Transverse colon (tissue), 3 donors: ENCODE measurements at regions not wholly inside any gene's neighbourhood (a gene's known extent, or its start where the extent isn't known, plus 50 kb on each side); places are given as distances from the start of the nearest gene placed in this dataset.

Source experiments
- EP300 ChIP-seq: sonication (generic); formaldehyde crosslinking; IDR thresholded peaks from one replicate; pipeline ENCODE4 v1.6.1; 2017; ENCODE audit warnings: antibody characterized with exemption, low read depth
- POLR2A ChIP-seq: fragments of 450-650 bp; IDR thresholded peaks from one replicate; pipeline ENCODE4 v1.6.1; 2016; ENCODE audit warnings: antibody characterized with exemption, mild to moderate bottlenecking, moderate library complexity
- TF ChIP-seq, protein P1 (sequence below), 5 experiments: fragments of 200-600 bp in 3 of 5; fragments of 450-650 bp in 2 of 5; sonication (generic) in 3 of 5; IDR thresholded peaks; 1 replicate in 2 of 5; 2 replicates in 3 of 5; pipeline ENCODE4 v1.5.1; 2016 to 2017; ENCODE audit warnings: antibody characterized with exemption in 5 of 5, inconsistent platforms in 3 of 5, mild to moderate bottlenecking in 2 of 5, moderate library complexity in 1 of 5

GRCh38 chr13:39811051-39811450 is 155.6 kb downstream of the COG6 start:
- TF ChIP-seq, protein P1, sequence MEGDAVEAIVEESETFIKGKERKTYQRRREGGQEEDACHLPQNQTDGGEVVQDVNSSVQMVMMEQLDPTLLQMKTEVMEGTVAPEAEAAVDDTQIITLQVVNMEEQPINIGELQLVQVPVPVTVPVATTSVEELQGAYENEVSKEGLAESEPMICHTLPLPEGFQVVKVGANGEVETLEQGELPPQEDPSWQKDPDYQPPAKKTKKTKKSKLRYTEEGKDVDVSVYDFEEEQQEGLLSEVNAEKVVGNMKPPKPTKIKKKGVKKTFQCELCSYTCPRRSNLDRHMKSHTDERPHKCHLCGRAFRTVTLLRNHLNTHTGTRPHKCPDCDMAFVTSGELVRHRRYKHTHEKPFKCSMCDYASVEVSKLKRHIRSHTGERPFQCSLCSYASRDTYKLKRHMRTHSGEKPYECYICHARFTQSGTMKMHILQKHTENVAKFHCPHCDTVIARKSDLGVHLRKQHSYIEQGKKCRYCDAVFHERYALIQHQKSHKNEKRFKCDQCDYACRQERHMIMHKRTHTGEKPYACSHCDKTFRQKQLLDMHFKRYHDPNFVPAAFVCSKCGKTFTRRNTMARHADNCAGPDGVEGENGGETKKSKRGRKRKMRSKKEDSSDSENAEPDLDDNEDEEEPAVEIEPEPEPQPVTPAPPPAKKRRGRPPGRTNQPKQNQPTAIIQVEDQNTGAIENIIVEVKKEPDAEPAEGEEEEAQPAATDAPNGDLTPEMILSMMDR (IDR thresholded peaks at IDR 0.05) = no peak
- TF ChIP-seq EP300 (no peak), POLR2A (no peak)
